ENCODE measurements at regions not wholly inside any gene's neighbourhood (a gene's known extent, or its start where the extent isn't known, plus 50 kb on each side); places are given as distances from the start of the nearest gene placed in this dataset.

DNA sequence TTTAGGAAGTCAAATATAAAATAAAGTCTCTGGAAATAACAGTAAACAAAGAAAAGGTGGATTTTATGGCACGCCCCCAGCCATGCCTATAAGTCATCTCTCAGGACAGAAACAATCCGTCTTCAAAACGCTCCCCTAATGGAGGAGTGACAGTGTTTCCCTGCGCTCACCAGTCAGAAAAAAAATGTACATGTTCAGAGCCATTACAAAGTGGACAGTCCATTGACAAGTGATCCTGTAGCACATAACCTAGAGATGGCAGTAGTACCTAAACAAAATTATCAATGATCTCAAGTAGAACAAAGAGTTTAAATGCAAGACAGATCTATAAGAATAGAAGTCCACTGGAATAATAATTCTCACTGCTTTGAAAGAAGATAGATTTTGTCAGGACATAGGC is 891.7 kb upstream of the MIR17HG start:
- TF ChIP-seq, protein P1, sequence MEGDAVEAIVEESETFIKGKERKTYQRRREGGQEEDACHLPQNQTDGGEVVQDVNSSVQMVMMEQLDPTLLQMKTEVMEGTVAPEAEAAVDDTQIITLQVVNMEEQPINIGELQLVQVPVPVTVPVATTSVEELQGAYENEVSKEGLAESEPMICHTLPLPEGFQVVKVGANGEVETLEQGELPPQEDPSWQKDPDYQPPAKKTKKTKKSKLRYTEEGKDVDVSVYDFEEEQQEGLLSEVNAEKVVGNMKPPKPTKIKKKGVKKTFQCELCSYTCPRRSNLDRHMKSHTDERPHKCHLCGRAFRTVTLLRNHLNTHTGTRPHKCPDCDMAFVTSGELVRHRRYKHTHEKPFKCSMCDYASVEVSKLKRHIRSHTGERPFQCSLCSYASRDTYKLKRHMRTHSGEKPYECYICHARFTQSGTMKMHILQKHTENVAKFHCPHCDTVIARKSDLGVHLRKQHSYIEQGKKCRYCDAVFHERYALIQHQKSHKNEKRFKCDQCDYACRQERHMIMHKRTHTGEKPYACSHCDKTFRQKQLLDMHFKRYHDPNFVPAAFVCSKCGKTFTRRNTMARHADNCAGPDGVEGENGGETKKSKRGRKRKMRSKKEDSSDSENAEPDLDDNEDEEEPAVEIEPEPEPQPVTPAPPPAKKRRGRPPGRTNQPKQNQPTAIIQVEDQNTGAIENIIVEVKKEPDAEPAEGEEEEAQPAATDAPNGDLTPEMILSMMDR (conservative IDR thresholded peaks at IDR 0.05; ENCODE audit: low read depth, low read length), result no peak
- TF ChIP-seq EZH2 (IDR thresholded peaks at IDR 0.05; ENCODE audit: borderline replicate concordance, low read depth, low read length, poor library complexity, severe bottlenecking), result no peak

Data from A673 (cell line).